Neural cell (in vitro differentiated cells): ENCODE measurements at regions not wholly inside any gene's neighbourhood (a gene's known extent, or its start where the extent isn't known, plus 50 kb on each side); places are given as distances from the start of the nearest gene placed in this dataset.
"Not testable (repeated sequence)": the region's sequence is repeated elsewhere in the genome, so short reads cannot be mapped to it uniquely, and the experiment has no call there.

Source experiments
- H2AFZ ChIP-seq: fragments of 200-600, 300-800 bp; sonication (generic), shearing (Covaris generic); 2 replicates; pipeline ENCODE4 v1.6.0; 2014; ENCODE audit warnings: low read depth, mild to moderate bottlenecking, antibody characterized with exemption, low read length, moderate library complexity
- H3F3A ChIP-seq: fragments of 200-600 bp; shearing (Covaris generic); 2 replicates; pipeline ENCODE4 v1.6.1; 2016; ENCODE audit warnings: mild to moderate bottlenecking, moderate library complexity, mixed read lengths, antibody characterized with exemption, low read length; ENCODE audit not compliant: insufficient read depth, poor library complexity, severe bottlenecking
- H3K27ac ChIP-seq: fragments of 200-600, 300-800 bp; sonication (generic), shearing (Covaris generic); 2 replicates; pipeline ENCODE4 v1.5.1; 2014; ENCODE audit warnings: mild to moderate bottlenecking, low read length, moderate library complexity
- H3K27me3 ChIP-seq: fragments of 300-800, 200-600 bp; sonication (generic), shearing (Covaris generic); 2 replicates; pipeline ENCODE4 v1.6.0; 2014; ENCODE audit warnings: mild to moderate bottlenecking, low read depth, low read length, moderate library complexity; ENCODE audit not compliant: insufficient read depth
- H3K36me3 ChIP-seq: fragments of 300-800, 200-600 bp; sonication (generic), shearing (Covaris generic); 2 replicates; pipeline ENCODE4 v1.5.1; 2014; ENCODE audit warnings: mild to moderate bottlenecking, antibody characterized with exemption, low read length, moderate library complexity; ENCODE audit not compliant: insufficient read depth
- H3K4me2 ChIP-seq: fragments of 300-800, 200-600 bp; sonication (generic), shearing (Covaris generic); 2 replicates; pipeline ENCODE4 v1.6.0; 2014; ENCODE audit warnings: mild to moderate bottlenecking, low read length
- H3K4me3 ChIP-seq: fragments of 300-800, 200-600 bp; sonication (generic), shearing (Covaris generic); 2 replicates; pipeline ENCODE4 v1.5.1; 2014; ENCODE audit warnings: mild to moderate bottlenecking, low read length, moderate library complexity
- H3K79me2 ChIP-seq: fragments of 200-600 bp; shearing (Covaris generic); replicated peaks from 2 replicates; pipeline ENCODE4 v1.6.0; 2014; ENCODE audit warnings: mild to moderate bottlenecking, low read length, moderate library complexity; ENCODE audit not compliant: insufficient read depth
- H3K9ac ChIP-seq: fragments of 300-800, 200-600 bp; sonication (generic), shearing (Covaris generic); 2 replicates; pipeline ENCODE4 v1.6.1; 2016; ENCODE audit warnings: mild to moderate bottlenecking, low read length, mixed read lengths
- H3K9me2 ChIP-seq: fragments of 200-600 bp; shearing (Covaris generic); 2 replicates; pipeline ENCODE4 v1.6.1; 2016; ENCODE audit warnings: mild to moderate bottlenecking, low read length, mixed read lengths; ENCODE audit not compliant: insufficient read depth
- H3K9me3 ChIP-seq: fragments of 200-600, 300-800 bp; sonication (generic), shearing (Covaris generic); 2 replicates; pipeline ENCODE4 v1.6.1; 2016; ENCODE audit warnings: mild to moderate bottlenecking, mixed run types, low read length, moderate library complexity, mixed read lengths
- H4K20me1 ChIP-seq: fragments of 200-600 bp; shearing (Covaris generic); 2 replicates; pipeline ENCODE4 v1.6.1; 2016; ENCODE audit warnings: mild to moderate bottlenecking, mixed run types; ENCODE audit not compliant: insufficient read depth
- EP300 ChIP-seq: fragments of 450-650 bp; conservative IDR thresholded peaks from 2 replicates; pipeline ENCODE4 v1.6.1; 2014; ENCODE audit warnings: antibody characterized with exemption, mild to moderate bottlenecking, moderate library complexity; ENCODE audit not compliant: poor library complexity, severe bottlenecking
- EZH2 ChIP-seq: fragments of 200-600, 300-800 bp; shearing (Covaris generic), sonication (generic); IDR thresholded peaks from 2 replicates; pipeline ENCODE4 v1.6.1; 2014; ENCODE audit warnings: antibody characterized with exemption, low read length, borderline replicate concordance, mild to moderate bottlenecking; ENCODE audit not compliant: insufficient read depth, poor library complexity, severe bottlenecking
- MXI1 ChIP-seq: fragments of 450-650 bp; conservative IDR thresholded peaks from 2 replicates; pipeline ENCODE4 v1.6.1; 2014; ENCODE audit warnings: antibody characterized with exemption, mild to moderate bottlenecking; ENCODE audit not compliant: poor library complexity, severe bottlenecking
- POLR2AphosphoS5 ChIP-seq: IDR thresholded peaks from 2 replicates; pipeline ENCODE4 v1.6.1; 2012
- RAD21 ChIP-seq: fragments of 450-650 bp; conservative IDR thresholded peaks from 2 replicates; pipeline ENCODE4 v1.6.1; 2014; ENCODE audit warnings: antibody characterized with exemption, mild to moderate bottlenecking, moderate library complexity
- REST ChIP-seq: IDR thresholded peaks from 2 replicates; pipeline ENCODE4 v1.6.1; 2012; ENCODE audit warnings: borderline replicate concordance
- SMC3 ChIP-seq: fragments of 450-650 bp; conservative IDR thresholded peaks from 2 replicates; pipeline ENCODE4 v1.6.1; 2014; ENCODE audit warnings: antibody characterized with exemption, mild to moderate bottlenecking, moderate library complexity; ENCODE audit not compliant: poor library complexity
- TAF1 ChIP-seq: IDR thresholded peaks from 2 replicates; pipeline ENCODE4 v1.6.1; 2012; ENCODE audit warnings: low read depth
- TF ChIP-seq, protein P1 (sequence below): fragments of 450-650 bp; IDR thresholded peaks from 2 replicates; pipeline ENCODE4 v1.5.1; 2014; ENCODE audit warnings: antibody characterized with exemption, mild to moderate bottlenecking, moderate library complexity; ENCODE audit not compliant: poor library complexity, severe bottlenecking

- H3K27me3 ChIP-seq, result no peaks in the 10 kb centered on the region
- no peak overlapping the region for H3K9ac ChIP-seq
- no peaks in the 10 kb centered on the region for H3K79me2 ChIP-seq
- TF ChIP-seq SMC3, result peak; percentile 91
- TF ChIP-seq, protein P1, sequence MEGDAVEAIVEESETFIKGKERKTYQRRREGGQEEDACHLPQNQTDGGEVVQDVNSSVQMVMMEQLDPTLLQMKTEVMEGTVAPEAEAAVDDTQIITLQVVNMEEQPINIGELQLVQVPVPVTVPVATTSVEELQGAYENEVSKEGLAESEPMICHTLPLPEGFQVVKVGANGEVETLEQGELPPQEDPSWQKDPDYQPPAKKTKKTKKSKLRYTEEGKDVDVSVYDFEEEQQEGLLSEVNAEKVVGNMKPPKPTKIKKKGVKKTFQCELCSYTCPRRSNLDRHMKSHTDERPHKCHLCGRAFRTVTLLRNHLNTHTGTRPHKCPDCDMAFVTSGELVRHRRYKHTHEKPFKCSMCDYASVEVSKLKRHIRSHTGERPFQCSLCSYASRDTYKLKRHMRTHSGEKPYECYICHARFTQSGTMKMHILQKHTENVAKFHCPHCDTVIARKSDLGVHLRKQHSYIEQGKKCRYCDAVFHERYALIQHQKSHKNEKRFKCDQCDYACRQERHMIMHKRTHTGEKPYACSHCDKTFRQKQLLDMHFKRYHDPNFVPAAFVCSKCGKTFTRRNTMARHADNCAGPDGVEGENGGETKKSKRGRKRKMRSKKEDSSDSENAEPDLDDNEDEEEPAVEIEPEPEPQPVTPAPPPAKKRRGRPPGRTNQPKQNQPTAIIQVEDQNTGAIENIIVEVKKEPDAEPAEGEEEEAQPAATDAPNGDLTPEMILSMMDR, result peak; percentile 93
- TF ChIP-seq TAF1, result no peak
- peak; percentile 88 for TF ChIP-seq RAD21
- no peak for TF ChIP-seq MXI1
- H4K20me1 ChIP-seq, result no peaks in the 10 kb centered on the region
- H3K9me2 ChIP-seq, result no peaks in the 10 kb centered on the region
- H2AFZ ChIP-seq, result no peak overlapping the region
- H3K4me3 ChIP-seq, result no peak overlapping the region
- no peaks in the 10 kb centered on the region for H3F3A ChIP-seq
- H3K27ac ChIP-seq, result no peak overlapping the region
- no peaks in the 10 kb centered on the region for H3K36me3 ChIP-seq
- H3K4me2 ChIP-seq, result no peak overlapping the region
- H3K9me3 ChIP-seq, result no peaks in the 10 kb centered on the region
Observed at GRCh38 chr7:131040467-131040932, 287.2 kb upstream of the MKLN1 start.

DNA sequence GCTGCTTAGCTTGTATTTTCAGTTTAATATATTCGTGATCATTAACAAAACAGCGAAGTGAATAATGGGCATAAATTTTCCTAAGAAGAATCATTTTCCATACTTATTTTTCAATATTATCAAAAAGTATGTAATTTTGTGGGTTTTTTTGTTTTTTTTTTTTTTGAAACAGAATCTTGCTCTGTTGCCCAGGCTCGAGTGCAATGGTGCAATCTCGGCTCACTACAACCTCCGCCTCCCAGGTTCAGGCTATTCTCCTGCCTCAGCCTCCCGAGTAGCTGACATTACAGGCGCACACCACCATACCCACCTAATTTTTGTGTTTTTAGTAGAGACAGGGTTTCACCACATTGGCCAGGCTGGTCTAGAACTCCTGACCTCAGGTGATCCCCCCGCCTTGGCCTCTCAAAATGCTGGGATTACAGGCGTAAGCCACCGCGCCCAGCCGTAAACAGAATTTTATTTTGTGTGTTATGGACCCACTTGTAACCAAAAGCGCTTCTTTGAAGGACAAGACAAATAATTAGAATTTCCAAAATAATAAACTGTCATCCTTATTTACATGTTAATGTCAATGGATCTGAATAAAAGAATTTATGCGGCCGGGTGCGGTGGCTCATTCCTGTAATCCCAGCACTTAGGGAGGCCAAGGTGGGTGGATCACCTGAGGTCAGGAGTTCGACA lies 286.5 kb upstream of the MKLN1 start:
- not testable (repeated sequence) for H3K36me3 ChIP-seq, H2AFZ ChIP-seq, H3K4me3 ChIP-seq, H3K27me3 ChIP-seq, H3K9me2 ChIP-seq, H3K79me2 ChIP-seq, H3K4me2 ChIP-seq, H4K20me1 ChIP-seq, H3K9me3 ChIP-seq, H3F3A ChIP-seq, H3K9ac ChIP-seq, H3K27ac ChIP-seq

- H3K9ac ChIP-seq, result no peak overlapping the region
- H3K36me3 ChIP-seq, result no peaks in the 10 kb centered on the region
- H3K9me2 ChIP-seq, result no peaks in the 10 kb centered on the region
- no peak overlapping the region for H2AFZ ChIP-seq
- no peak for TF ChIP-seq TAF1
- TF ChIP-seq REST, result no peak
- TF ChIP-seq EZH2, result no peak
- no peak for TF ChIP-seq POLR2AphosphoS5
- TF ChIP-seq SMC3, result no peak
- TF ChIP-seq RAD21, result no peak
- TF ChIP-seq, protein P1, result no peak
- TF ChIP-seq EP300, result no peak
- no peak for TF ChIP-seq MXI1
- H3K4me3 ChIP-seq, result no peak overlapping the region
- H3F3A ChIP-seq, result no peaks in the 10 kb centered on the region
- no peak overlapping the region for H3K4me2 ChIP-seq
- H3K27ac ChIP-seq, result no peak overlapping the region
- peaks cover 5% of the 10 kb centered on the region for H3K9me3 ChIP-seq
- no peaks in the 10 kb centered on the region for H3K79me2 ChIP-seq
- H4K20me1 ChIP-seq, result no peaks in the 10 kb centered on the region
- H3K27me3 ChIP-seq, result no peaks in the 10 kb centered on the region
Observed at GRCh38 chr7:131042269-131043160, 285.2 kb upstream of the MKLN1 start.
